ENCODE measurements at regions not wholly inside any gene's neighbourhood (a gene's known extent, or its start where the extent isn't known, plus 50 kb on each side); places are given as distances from the start of the nearest gene placed in this dataset.

DNA sequence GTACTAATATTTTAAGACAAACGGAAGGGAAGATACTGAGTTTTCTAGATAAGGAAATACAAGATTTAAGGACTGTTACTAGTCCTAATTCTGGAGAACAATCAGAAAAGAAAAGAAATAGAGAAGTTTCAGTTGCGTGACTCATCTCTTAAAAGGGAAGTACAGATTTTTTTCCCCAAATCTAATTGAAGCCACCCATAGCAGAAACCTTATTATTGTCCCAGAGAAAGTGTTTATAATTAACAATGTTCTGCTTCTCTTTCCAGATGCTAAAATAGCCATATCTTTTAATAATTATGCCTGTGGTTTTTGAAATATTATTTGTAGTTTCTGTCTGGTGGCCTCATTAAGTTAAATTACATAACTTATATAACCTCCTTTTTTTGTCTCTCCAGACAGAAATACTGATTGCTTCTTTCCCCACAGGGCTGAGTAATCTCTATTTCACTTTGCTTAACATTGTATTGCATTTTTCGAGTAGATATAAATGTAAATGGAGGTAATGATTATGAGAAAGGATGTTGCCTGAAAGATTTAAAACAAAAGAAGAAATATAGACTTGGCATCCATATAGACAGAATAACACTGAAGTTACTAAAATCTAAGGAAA is 240.7 kb upstream of the MBL2 start:
- H3K4me3 ChIP-seq (ENCODE audit: low read depth, low read length) = no peak overlapping the region
- no peaks in the 10 kb centered on the region for H3K4me1 ChIP-seq
- H3K27me3 ChIP-seq = no peaks in the 10 kb centered on the region
- no peak for DNase-seq
- no peaks in the 10 kb centered on the region for H3K36me3 ChIP-seq
- TF ChIP-seq, protein P1, sequence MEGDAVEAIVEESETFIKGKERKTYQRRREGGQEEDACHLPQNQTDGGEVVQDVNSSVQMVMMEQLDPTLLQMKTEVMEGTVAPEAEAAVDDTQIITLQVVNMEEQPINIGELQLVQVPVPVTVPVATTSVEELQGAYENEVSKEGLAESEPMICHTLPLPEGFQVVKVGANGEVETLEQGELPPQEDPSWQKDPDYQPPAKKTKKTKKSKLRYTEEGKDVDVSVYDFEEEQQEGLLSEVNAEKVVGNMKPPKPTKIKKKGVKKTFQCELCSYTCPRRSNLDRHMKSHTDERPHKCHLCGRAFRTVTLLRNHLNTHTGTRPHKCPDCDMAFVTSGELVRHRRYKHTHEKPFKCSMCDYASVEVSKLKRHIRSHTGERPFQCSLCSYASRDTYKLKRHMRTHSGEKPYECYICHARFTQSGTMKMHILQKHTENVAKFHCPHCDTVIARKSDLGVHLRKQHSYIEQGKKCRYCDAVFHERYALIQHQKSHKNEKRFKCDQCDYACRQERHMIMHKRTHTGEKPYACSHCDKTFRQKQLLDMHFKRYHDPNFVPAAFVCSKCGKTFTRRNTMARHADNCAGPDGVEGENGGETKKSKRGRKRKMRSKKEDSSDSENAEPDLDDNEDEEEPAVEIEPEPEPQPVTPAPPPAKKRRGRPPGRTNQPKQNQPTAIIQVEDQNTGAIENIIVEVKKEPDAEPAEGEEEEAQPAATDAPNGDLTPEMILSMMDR (IDR thresholded peaks at IDR 0.05; ENCODE audit: low read depth, low read length) = no peak
- H3K9me3 ChIP-seq = no peaks in the 10 kb centered on the region

DNA sequence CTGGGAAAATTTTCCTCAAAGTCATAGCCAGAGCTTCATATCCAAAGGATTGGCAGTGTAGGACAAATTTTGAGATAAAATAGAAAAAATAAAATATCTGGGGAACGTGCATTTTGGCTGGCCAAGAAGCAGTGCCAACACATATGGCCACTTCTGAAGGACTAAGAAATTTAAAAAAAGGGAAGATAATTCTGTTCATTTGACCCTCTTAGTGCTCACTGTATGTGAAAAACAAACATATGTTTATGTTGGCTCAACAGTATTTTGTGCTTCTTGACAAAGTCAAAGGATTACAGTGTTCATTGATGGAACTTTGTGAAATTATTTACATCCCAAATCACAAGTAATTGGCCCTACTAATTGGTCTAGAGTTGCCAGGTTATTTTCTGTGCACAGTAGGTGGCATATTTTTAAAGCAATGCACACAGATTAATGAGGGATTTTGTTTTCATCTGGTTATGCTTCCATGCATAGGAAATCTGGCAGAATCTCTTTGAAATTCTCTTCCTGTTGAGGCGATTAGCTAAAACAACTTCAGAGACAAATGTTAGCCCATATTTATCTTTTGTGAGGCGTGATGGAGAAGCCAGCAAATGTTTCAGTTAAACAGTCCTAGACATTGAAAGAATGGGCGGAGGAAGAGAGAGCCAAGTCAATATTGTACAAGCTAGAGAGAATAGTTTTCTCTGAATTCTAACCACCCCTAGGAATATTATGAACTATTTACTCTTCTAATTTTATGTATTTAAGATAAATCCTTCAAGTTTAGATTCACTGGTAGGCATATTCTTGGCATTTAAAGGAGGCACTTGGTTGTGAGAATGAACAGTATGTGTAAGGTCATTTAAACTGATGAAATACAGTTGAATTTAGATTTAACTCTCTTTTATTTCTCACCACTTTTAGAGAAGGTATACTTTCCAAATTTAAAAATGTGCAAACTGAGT is 237.7 kb upstream of the MBL2 start:
- H3K36me3 ChIP-seq = no peaks in the 10 kb centered on the region
- no peaks in the 10 kb centered on the region for H3K9me3 ChIP-seq
- TF ChIP-seq, protein P1 (IDR thresholded peaks at IDR 0.05; ENCODE audit: low read depth, low read length) = no peak
- no peak overlapping the region for H3K4me3 ChIP-seq (ENCODE audit: low read depth, low read length)
- H3K4me1 ChIP-seq = no peaks in the 10 kb centered on the region
- no peak for DNase-seq
- H3K27me3 ChIP-seq = no peaks in the 10 kb centered on the region

DNA sequence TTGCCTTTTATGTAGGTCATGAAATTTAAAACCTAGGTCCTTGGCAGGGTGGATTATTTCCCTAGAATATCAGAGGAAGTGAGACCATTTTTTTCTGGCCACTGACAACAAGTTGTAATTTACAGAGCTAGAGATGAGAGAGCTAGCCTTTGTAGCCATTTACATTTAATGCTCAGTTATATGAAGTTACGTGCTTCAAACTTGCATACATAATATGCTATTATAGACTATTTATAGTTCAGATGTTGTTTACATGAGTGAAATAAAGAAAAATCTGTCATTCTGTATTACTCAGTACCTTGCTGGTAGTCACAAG is 234.9 kb upstream of the MBL2 start:
- TF ChIP-seq, protein P1 (IDR thresholded peaks at IDR 0.05; ENCODE audit: low read depth, low read length) = no peak

DNA sequence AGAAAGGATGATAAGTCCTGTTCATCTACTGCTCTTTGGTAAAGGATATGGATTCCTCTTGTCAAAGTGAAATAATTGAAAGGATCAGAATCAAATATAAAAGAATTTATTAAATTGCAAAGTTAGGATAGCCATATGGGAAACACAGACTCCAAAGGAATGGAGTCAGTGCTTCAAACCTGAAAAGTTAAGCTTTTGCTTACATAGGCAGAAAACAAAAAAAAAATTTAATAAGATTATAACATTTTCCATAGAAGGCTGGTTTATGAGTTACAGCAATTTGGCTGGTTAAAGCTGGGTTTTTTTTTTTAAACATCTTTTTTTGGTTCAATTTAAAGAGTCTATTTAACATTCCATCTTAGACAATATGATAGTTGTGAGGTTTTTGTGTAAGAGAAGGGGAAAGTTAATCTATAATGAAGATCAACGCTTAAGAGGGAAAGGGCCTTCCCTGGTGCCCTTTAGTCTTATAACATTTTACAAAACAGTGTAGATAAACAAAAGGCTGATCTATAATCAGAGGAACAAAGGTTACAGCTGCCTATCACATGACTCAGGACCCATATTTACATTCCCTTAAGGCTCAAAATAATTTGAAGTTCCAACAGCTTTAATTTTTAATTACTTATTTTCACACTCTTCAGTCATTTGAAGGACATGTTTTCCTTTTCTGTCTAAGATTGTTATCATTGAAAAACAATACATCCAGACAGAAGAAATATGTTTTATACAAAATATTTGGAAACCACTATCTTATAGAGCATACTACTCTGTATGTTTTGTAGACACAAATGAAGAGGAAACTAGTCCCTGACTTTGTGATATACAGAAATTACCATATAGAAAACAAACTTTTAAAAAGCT is 234.3 kb upstream of the MBL2 start:
- no peaks in the 10 kb centered on the region for H3K4me1 ChIP-seq
- H3K9me3 ChIP-seq = no peaks in the 10 kb centered on the region
- H3K36me3 ChIP-seq = no peaks in the 10 kb centered on the region
- no peak for DNase-seq
- H3K27me3 ChIP-seq = no peaks in the 10 kb centered on the region
- TF ChIP-seq, protein P1 (IDR thresholded peaks at IDR 0.05; ENCODE audit: low read depth, low read length) = no peak
- H3K4me3 ChIP-seq (ENCODE audit: low read depth, low read length) = no peak overlapping the region

More for the DNA sequence above, 234.9 kb upstream of the MBL2 start:
- no peak overlapping the region for H3K4me3 ChIP-seq (ENCODE audit: low read depth, low read length)
- no peaks in the 10 kb centered on the region for H3K27me3 ChIP-seq
- H3K9me3 ChIP-seq = no peaks in the 10 kb centered on the region
- no peaks in the 10 kb centered on the region for H3K36me3 ChIP-seq
- no peaks in the 10 kb centered on the region for H3K4me1 ChIP-seq
- DNase-seq = no peak

DNA sequence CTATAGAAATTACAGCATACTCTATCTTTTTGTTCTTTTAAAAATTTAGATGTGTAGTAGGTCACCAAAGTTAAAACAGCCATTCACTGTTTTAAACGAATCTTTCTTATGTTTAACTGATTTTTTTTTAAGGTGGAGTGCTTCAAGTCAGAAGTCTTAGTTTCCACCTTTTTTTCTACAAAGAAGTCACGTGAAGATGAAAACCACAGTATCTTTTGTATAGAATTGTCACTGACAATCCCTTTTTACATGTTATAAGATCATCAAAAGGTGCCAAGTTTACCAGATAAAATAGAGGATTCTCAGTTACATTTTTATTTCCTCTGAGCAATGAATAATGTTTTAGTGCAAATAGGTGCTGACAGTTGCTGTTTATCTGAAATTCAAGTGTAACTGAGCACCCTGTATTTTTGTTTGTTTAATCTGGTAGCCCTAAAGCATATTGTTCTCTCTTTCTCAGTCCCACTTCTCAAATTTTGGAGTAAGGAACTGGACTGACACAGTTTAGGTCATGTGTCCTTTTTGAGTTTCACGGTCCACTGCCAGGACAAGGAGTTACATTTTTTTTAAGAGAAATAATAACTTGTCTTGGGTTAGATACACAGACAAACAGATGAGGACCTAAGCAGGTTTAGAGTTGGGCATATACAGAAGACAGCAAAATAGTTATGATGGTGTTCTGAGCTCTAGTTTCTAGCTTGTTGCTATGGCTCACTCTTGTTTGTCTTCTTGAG is 233.2 kb upstream of the MBL2 start:
- Histone ChIP-seq H3K9me3 (no peaks in the 10 kb centered on the region), H3K4me1 (no peaks in the 10 kb centered on the region), H3K27me3 (no peaks in the 10 kb centered on the region), H3K4me3 (ENCODE audit: low read depth, low read length) (no peak overlapping the region), H3K36me3 (no peaks in the 10 kb centered on the region)
- DNase-seq = no peak
- TF ChIP-seq, protein P1 (IDR thresholded peaks at IDR 0.05; ENCODE audit: low read depth, low read length) = no peak

Measured in BE2C (cell line).